TTC549 (cell line): ENCODE measurements at regions not wholly inside any gene's neighbourhood (a gene's known extent, or its start where the extent isn't known, plus 50 kb on each side); places are given as distances from the start of the nearest gene placed in this dataset.
"Not testable (repeated sequence)": the region's sequence is repeated elsewhere in the genome, so short reads cannot be mapped to it uniquely, and the experiment has no call there.

Experiments used
- FAIRE-seq: peaks from 2 replicates; lab custom pipeline; 2012; peaks lifted over from hg19 to GRCh38; lab: Jason Lieb, UNC

DNA sequence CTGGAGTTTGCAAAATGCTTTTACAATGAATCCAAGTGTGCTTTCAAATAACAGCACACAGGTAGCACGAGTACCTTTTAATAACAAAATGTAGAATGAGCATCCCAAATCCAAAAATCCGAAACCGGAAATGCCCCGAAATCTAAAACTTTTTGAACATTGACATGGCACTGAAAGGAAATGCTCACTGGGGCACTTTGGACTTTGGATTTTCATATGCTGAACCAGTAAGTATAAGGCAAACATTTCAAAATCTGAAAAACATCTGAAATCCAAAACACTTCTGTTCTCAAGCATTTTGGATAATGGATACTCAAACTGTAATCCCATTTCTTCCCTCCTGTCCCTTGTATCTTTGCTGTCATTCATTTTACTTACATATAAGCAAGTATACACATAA is 50.1 kb downstream of the GCNT4 start:
- no peak for FAIRE-seq

DNA sequence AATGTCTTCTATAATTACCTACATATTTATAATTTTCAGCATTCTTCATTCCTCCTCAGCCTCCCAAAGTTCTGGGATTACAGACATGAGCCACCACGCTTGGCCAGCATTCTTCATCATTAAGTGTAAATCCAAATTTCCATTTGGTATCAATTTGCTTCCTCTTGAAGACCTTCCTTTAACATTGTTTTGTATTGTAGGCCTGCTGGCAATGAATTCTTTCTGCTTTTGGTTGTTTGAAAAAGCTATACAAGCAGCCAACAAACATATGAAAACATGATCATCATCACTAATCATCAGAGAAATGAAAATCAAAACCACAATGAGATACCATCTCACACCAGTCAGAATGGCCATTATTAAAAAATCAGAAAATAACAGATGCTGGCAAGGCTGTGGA is 56.4 kb downstream of the GCNT4 start:
- FAIRE-seq = no peak

DNA sequence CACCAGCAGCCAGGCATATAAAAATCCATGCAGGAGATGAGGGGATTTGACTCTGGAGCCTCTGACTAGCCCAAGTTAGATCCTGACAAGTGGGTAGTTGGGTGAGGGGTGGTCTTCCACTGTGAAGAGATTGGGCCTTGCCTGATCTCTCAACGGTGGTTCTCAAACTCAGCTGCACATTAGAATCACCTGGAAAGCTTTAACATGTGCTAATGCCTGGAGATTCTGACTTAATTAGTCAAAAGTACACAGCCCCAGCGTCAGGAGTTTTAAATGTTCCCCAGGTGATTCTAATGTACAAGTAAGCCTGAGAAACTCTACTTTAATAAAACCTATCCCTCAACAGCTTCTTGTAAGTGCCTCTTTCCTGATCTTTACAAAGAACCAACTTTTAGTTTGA is 57.5 kb downstream of the GCNT4 start:
- FAIRE-seq = no peak

DNA sequence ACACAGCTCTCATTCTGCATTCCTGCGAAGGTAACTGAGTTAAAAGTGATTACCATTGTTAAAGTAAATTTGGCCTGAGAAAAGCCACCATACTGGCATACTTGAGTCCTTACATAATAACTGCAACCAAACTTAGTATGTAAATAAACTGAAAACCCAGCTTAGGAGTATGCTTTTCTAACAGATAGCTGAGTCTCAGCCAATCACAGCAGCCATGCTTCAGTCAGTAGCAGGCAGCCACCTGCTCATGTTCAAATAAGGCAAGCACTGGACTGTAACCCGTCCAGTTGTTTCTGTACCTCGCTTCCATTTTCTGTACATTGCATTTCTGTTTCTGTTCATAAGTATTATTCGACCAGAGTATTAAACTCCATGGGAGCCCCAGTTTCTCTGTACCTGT is 58.6 kb downstream of the GCNT4 start:
- no peak for FAIRE-seq

DNA sequence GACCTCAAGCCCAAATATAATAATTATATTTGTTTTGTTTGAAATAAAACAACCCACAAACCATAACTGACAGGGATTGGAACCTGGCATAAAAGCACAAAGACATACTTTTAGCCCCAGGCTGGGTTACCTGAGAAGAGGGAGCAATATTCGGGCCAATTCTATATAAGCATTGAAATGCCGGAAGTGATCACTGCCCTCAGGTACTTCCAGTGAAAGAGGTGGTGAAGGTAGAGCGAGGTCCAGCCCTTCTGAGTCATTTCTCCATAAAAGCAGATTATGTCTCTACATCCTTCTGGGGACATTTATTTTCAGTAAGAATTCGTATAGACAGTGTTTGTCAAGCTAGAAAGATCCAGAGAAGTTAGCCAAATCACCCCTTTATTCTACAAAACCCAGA is 59.6 kb downstream of the GCNT4 start:
- FAIRE-seq = no peak

DNA sequence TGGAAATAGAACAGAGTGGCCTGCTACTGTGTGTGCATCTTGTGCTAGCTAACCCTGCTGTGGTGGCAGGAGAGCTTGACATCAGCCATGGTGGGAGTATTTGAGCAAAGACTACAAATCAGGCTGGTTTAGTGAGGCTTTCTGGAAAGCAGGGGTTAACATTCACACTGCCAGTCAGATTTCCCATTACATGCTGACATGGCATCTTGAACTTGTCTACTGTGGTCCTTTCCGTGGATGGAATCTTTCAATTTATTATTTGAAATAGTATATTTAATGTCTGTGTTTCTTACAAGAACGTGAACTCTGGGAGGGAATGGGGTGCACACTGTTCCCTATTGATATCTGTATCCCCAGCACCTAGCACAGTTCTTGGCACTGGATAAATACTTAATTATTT is 60.8 kb downstream of the GCNT4 start:
- no peak for FAIRE-seq

DNA sequence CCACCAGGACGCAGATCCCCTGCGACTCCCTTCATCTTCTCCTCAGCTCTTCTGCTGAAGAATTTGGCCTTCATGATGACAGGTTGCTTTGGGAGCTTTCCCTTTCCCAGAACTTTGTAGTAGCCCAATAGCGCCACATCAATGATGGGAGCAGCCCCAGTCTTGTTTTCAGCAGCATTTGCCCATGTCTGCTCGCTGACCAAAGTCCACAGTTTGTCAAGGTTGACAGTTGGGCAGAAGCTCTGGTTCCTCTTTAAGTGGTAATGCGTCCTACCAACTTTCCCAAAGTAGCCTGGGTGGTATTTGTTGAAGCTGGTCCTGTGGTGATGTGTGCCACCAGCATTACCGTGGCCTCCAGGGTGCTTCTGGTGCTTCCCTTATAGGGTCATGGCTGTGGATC is 62.2 kb downstream of the GCNT4 start:
- FAIRE-seq = no peak

DNA sequence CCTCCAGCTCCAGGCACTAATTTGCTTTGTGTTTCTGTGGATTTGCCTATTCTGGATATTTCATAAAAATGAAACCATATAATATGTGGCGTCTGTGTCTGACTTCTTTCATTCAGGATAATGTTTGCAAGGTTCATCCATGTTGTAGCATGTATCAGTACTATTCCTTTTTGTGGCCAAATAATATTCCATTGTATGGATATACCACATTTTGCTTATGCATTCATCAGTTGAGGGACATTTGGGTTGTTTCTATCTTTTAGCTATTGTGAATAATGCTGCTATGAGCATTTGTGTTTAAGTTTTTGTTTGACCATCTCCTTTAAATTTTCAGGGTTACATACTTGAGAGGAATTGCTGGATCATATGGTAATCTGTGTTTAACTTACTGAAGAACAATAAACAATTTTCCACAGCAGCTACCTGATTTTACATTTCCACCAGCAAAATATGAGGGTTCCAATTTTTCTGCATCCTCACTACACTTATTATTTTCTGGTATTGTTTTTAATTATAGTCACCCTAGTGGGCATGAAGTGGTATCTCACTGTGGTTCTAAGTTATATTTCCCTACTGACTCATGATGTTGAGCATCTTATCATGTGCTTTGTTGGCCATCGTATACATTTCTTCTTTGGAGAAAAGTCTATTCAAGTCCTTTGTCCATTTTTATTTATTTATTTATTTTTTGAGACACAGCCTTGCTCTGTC is 63.9 kb downstream of the GCNT4 start:
- FAIRE-seq = no peak

DNA sequence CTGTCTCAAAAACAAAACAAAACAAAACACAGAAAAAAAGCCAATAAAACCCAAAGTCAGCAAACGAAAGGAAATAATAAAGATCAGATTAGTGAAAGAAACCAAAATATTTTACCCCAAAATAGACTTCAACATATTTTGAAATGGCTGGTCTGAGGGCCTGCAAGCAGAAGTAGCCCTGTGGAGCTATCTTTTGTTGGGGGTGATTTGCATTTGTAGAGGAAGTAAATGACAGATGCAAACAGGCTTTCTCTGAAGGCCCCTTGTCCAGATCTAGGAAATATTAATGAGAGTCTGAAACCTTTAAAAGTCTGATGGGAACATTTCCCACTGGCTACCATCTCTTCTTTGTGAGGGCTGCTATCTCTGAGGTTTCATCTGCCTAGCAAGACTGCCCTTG is 74.0 kb downstream of the GCNT4 start:
- no peak for FAIRE-seq

DNA sequence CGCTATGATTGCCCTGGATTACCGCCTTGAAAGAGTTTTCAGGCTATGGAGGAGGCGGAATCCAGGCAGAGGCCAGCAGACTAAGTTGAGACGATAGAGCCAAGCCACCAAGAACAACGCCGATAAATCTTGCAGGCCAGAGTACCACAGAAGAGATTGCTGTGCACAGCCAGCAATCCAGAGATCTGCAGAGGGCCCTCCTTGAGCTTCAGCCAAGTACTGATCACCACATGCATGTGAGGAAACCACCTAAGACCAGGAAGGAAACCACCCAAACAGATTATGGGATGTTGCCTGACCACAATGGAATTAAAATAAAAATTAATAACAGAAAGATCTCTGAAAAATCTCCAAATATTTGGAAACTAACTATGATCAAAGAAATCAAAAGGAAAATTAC is 74.9 kb downstream of the GCNT4 start:
- FAIRE-seq = no peak

DNA sequence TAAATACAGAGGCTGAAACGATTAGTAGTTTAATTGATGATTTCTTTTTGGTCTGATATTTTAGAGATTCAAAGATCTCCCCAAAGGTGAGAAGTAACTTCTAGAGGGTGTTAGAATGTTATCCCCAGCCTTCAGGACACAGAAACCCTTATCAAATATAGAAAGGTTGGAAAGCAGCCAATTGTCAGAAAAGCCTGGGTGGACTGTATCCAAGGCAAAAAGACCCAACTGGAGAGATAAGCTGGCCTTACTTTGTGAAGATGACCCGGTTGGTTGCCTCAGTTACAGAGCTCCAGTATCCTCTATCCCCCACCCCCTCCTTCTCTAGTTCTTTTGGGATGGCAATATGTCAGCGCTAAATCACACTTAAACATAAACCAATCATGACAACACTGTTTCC is 75.7 kb downstream of the GCNT4 start:
- FAIRE-seq = no peak

DNA sequence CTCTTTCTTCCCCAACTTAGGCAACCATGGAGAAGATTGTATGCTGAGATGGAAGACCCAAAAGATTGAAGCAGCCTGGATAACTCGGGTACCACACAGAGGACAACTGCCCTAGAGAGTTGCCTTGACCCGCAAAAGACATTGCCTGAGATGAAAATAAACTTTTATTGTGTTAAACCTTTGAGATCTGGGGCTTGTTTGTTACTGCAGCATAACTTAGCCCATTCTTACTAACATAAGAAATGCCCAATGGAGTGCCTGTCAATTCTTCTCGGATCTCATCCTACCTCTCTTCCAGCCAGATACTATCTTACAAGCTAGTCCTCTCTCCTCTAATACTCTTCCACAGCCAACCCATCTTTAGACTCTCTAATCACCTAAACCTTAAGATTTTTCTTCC is 76.8 kb downstream of the GCNT4 start:
- FAIRE-seq = no peak

DNA sequence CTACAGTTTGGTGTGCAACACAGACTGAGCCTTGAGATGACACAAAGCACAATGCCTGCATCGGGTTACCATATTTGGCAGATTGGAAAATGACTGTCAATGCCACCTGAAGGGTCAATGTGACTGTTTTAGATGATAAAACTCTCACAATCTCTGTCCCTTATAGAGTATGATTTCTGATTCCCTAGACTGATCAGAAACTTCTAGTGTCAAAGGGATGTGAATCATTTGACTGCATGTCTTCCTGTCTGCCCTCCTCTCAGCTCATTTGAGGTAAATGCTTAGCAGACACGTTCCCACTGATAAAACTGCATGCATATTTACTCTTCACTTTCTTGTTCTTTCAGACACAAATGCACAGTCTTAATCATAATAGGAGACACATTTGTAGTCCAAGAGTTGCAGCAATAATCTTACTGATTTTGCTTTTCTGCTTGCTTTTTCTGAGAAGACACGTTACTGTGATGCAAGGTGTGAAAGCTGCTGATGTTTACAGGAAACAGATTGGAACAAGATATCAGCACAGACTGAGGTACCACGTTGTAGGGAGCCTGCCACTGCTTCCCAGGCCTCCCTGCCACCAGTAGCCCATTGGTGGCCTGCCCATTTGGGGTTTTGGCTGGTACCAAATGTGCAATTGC is 77.8 kb downstream of the GCNT4 start:
- FAIRE-seq = no peak

DNA sequence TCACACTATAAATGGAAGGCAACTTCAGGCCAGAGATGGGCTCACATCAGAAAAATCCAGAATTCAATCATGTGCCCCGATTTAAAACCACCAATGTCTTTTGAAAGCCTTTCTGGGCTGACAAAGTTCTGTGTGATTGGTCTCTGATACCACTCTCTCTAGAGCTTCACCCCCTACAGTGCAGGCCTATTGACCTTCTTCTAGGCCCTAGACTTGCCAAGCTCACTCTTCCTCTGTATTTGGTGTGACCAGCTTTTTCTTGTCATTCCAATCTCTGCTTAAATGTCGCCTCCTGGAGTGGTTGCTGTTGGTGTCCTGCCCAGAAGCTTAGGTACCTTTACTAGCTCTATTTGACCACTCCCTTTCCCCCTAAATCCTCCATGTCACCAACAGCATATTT is 78.7 kb downstream of the GCNT4 start:
- no peak for FAIRE-seq

DNA sequence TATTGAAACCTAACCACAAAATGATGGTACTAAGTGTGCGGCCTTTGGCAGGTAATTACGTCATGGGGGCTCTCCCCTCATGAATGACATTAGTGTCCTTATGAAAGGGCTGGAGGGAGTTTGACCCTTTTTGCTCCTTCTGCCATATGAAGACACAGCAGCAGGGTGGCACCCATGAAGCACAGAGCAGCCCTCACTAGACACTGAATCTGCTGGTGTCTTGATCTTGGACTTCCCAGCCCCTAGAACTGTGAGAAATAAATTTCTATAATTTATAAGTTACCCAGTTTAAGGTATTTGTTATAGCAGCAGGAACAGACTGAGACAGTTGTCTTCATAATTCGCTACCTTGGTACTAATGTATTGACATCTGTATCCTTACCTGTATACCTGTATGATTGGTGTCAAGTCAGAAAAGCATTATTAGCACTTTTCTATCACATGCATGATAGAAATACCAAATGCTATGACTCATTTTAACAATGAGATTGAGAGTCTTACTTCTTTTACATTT is 80.4 kb downstream of the GCNT4 start:
- FAIRE-seq = no peak

DNA sequence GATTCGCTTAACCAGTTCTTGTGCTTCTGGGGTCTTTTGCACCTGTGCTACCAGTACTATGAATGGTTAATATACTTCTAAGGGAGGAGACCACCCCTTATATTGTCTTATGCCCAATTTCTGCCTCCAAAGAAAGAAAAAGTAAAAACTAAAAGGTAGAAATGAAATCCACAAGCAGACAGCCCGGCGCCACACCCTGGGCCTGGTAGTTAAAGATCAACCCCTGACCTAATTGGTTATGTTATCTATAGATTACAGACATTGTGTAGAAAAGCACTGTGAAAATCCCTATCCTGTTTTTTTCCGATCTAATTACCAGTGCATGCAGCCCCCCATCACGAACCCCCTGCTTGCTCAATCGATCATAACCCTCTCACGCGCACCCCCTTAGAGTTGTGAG is 81.5 kb downstream of the GCNT4 start:
- FAIRE-seq = not testable (repeated sequence)

DNA sequence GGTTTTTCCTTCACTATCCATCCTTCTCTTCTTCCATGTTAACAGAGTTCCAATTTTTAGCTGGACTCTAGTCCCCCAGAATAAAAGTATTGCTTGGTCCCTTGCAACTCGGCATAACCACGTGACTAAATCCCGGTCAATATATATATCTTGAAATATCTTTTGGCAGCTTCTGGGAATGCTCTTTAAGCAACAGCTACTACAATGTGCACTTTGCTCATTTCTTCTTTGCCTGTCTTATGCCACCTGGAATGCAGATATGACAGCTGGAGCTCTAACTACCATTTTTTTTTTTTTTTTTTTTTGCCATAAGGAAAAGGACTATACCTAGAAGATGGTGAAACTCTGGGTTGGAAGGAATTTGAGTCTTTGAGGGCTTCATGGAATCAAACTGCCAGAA is 82.6 kb downstream of the GCNT4 start:
- no peak for FAIRE-seq

DNA sequence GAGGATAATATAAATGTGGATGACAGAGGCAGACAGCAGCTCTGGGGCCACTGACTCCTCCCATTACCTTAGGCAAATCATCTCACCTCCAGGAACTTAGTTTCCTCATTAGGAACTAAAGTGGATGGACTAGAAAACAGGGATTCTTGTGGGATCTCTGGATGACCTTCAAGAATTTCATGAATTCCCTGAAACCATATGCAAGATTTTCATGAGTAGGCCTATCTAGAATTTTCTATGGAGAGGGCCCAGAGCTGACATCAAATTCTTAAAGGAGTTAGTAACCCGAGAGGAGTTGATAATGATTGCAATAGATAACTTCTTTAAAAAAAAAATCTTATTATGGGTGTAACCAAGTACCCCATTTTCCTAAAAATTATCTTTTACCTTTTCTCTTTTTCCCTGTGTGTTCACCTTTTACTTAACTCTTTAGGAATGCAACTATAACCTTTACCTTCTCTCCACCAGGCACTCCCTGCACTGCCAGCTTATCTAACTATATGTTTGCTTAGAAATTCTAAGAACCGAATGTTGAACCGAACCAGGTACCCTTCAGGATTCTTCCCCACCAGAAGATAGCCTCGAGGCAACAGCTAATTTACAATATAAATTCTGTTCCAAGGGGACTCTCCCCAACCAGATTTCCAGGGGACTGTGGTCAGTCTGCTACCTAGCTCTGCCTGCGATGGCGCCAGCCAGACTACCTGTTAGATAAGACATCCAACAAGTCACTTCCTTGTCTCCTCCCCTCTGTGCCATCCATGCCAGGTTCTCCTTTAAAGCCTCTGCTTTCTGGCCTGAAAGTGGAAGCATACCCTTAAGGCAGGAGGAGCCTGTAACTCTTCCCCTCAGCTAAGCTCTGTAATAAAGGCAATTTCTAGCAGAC is 86.0 kb downstream of the GCNT4 start:
- FAIRE-seq = no peak

DNA sequence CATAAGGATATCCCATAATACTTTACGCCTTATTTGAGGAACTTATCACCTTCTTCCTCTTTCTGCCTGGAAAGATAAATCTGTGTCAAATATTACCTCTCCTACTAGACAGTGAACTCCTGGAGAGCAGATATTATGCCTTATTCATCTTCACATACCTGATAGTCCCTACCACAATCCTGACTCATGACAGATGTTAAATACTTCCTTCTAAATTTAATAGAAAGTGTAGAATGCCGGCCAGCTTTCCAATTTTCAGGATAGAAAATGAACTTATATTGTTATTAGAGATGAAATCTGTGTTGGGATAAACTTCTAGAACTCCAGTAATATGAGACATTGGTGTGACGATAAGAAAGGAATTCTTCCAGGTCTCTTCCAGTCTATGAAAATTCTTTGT is 89.0 kb downstream of the GCNT4 start:
- no peak for FAIRE-seq

DNA sequence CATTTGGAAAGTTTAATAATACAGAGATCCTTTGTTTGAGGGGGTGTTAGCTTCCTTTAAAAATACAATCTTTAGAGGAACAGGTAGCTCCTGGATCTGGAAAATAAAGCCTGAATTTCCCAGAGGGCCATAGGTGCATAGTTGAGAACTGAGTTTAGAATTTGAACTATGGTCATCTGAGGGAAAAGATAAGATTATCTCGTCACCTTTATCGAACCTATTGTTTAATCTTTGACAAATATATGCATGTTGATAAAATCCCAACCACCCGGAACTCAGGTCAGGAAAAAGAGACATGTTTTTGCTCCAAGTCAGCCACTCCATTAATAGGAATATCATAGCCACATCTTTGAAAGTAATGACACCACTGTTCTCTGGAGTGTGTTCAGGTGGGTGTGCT is 91.7 kb upstream of the FAM169A start:
- FAIRE-seq = no peak

DNA sequence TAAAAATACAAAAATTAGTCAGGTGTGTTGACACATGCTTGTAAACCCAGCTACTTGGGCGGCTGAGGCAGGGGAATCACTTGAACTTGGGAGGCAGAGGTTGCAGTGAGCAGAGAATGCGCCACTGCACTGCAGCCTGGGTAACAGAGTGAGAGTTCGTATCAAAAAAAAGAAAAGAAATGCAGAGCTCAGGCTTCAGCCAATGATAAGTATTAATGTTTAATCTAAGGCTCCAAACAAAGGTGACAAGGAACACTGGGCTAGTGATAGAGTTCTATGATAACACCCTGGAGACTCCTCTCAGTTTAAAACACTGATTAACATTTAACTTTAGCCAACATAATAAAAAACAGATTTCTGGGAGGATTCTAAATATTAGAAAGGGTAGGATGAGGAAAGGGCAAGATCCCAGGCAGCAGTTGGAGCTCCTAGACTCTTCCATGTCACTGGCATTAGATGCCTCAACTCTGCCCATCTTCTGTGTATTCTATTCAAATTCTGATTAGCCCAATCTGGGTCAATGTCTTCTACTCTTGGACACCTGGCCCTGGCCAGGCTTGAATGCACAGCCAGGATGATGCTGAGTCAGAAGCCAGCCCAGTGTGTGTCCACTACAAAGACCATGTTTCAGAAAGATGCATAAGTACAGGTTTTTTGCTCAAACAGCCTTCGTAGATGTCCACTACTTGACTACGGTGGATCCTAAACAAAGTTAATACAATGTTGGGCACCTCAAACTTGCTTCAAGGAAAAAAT is 91.0 kb upstream of the FAM169A start:
- FAIRE-seq = no peak

DNA sequence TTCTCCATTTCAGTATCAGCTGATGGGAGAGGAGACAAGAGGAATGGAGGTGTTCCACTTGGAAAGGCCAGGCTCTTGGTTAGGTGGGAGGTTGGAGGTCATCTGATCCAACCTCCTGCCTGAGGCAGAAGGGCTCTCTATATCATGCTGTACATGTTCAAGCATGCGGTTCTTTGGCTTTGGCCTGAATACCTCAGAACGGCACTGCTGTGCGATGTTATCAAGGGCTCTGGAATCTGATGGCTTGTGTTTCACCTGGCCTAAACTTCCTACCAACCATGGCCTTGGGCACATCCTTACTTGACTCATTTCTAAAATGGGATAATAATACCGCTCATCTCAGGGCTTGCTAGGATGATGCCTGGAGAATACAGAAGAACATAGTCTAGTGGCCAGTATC is 90.1 kb upstream of the FAM169A start:
- no peak for FAIRE-seq

DNA sequence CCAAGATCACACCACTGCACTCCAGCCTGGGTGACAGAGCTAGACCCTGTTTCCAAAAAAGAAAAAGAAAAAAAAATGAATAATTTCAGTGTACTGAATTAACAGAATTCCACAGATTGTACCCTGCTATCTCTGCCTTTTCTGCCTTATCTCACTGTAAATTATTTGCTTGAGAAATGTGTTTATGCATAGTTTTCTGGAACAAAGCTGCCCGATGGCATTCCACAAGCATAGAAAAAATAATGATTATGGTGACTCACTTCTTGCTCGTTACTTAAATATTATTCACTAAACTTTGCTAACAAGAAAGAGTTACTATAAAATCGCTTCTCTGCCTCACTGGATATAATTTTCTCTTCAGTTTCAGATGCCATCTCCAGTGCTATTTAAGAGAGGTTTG is 88.7 kb upstream of the FAM169A start:
- no peak for FAIRE-seq
